RWPE2 (cell line): ENCODE measurements at regions not wholly inside any gene's neighbourhood (a gene's known extent, or its start where the extent isn't known, plus 50 kb on each side); places are given as distances from the start of the nearest gene placed in this dataset.

Source experiments
- ATAC-seq: fragments of 200-7000 bp; cut with Tn5 transposase; 3 replicates; pipeline ENCODE4 v1.9.1; 2021; ENCODE audit warnings: low read depth
- DNase-seq: peaks from one replicate; pipeline ENCODE4 v3.0.0-alpha.2; 2020; ENCODE audit warnings: low spot score
- H3K27ac ChIP-seq: fragments of 450-650 bp; 2 replicates; pipeline ENCODE4 v1.5.1; 2017; ENCODE audit warnings: mild to moderate bottlenecking; ENCODE audit not compliant: poor library complexity, severe bottlenecking
- H3K27me3 ChIP-seq: fragments of 250-450 bp; sonication (Bioruptor Pico); 2 replicates; pipeline ENCODE4 v1.5.1; 2021; ENCODE audit warnings: mild to moderate bottlenecking, moderate library complexity; ENCODE audit not compliant: insufficient read depth, poor library complexity, severe bottlenecking
- H3K36me3 ChIP-seq: fragments of 250-450 bp; sonication (Bioruptor Pico); 2 replicates; pipeline ENCODE4 v1.5.1; 2020; ENCODE audit warnings: low read depth, mild to moderate bottlenecking, moderate library complexity
- H3K4me1 ChIP-seq: fragments of 250-450 bp; sonication (Bioruptor Pico); 2 replicates; pipeline ENCODE4 v1.5.1; 2021; ENCODE audit warnings: mild to moderate bottlenecking, moderate library complexity; ENCODE audit not compliant: insufficient read depth, poor library complexity, severe bottlenecking
- H3K4me3 ChIP-seq: fragments of 250-450 bp; sonication (Bioruptor Pico); 2 replicates; pipeline ENCODE4 v1.5.1; 2021; ENCODE audit warnings: mild to moderate bottlenecking, moderate library complexity; ENCODE audit not compliant: severe bottlenecking
- H3K9me3 ChIP-seq: fragments of 250-450 bp; sonication (Bioruptor Pico); 2 replicates; pipeline ENCODE4 v1.5.1; 2021; ENCODE audit warnings: mild to moderate bottlenecking, moderate library complexity; ENCODE audit not compliant: severe bottlenecking
- TF ChIP-seq, protein P1 (sequence below): fragments of 450-650 bp; IDR thresholded peaks from one replicate; pipeline ENCODE4 v1.5.1; 2017; ENCODE audit warnings: mild to moderate bottlenecking, moderate library complexity; ENCODE audit not compliant: poor library complexity, severe bottlenecking

DNA sequence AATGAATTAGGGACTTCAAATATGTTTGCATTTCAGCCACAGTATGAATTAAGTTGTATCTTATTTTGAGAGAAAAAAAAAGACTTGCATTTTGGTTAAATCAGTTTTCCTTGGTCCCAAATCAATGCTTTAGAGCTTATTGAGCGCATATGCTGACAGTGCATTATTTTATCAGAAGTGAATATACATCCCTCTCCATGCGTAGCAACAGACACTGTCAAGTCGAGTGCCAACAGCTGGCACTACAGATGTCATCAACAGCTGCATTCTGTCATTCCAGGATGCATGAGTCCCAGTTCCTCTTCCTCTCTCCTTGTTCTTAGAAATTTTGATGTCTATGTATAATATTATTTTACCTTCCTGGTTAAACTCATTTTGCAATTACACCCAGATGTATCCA is 156.1 kb upstream of the FOXB1 start:
- no peaks in the 10 kb centered on the region for H3K9me3 ChIP-seq
- TF ChIP-seq, protein P1, sequence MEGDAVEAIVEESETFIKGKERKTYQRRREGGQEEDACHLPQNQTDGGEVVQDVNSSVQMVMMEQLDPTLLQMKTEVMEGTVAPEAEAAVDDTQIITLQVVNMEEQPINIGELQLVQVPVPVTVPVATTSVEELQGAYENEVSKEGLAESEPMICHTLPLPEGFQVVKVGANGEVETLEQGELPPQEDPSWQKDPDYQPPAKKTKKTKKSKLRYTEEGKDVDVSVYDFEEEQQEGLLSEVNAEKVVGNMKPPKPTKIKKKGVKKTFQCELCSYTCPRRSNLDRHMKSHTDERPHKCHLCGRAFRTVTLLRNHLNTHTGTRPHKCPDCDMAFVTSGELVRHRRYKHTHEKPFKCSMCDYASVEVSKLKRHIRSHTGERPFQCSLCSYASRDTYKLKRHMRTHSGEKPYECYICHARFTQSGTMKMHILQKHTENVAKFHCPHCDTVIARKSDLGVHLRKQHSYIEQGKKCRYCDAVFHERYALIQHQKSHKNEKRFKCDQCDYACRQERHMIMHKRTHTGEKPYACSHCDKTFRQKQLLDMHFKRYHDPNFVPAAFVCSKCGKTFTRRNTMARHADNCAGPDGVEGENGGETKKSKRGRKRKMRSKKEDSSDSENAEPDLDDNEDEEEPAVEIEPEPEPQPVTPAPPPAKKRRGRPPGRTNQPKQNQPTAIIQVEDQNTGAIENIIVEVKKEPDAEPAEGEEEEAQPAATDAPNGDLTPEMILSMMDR = no peak
- H3K4me1 ChIP-seq = no peaks in the 10 kb centered on the region
- no peaks in the 10 kb centered on the region for H3K36me3 ChIP-seq
- no peak overlapping the region for H3K27ac ChIP-seq
- H3K27me3 ChIP-seq = no peaks in the 10 kb centered on the region
- DNase-seq (no peak), ATAC-seq (no peak)
- H3K4me3 ChIP-seq = no peak overlapping the region

GRCh38 chr15:59845942-59846499 is 156.9 kb upstream of the BNIP2 start:
- DNase-seq (no peak), ATAC-seq (no peak)
- TF ChIP-seq, protein P1 = no peak
- Histone ChIP-seq H3K27ac (no peak overlapping the region), H3K36me3 (no peaks in the 10 kb centered on the region), H3K9me3 (no peaks in the 10 kb centered on the region), H3K4me3 (no peak overlapping the region), H3K4me1 (no peaks in the 10 kb centered on the region), H3K27me3 (no peaks in the 10 kb centered on the region)

DNA sequence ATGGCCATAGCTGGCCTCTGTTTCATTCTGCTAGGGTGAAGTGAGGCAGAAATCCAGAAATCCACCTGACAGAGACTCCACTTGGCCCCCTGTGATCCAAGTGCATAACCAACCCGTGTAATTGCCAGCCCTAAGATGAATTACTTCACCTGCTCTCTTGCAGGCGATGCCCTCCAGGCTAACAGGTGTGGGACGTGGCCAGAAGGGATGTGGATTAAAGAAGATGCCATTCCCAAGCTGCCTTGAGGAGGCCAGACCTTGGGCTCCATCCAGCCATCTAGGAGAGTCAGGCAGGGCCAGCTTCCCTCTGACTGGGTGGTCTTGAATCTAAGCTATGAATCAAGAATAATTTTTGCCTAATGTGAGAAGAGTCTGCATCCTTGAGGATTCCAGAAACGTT is 154.5 kb upstream of the BNIP2 start:
- H3K36me3 ChIP-seq = no peaks in the 10 kb centered on the region
- ATAC-seq = no peak
- H3K4me1 ChIP-seq = no peaks in the 10 kb centered on the region
- no peak for DNase-seq
- TF ChIP-seq, protein P1 = no peak
- no peaks in the 10 kb centered on the region for H3K9me3 ChIP-seq
- H3K4me3 ChIP-seq = no peak overlapping the region
- no peak overlapping the region for H3K27ac ChIP-seq
- H3K27me3 ChIP-seq = no peaks in the 10 kb centered on the region

GRCh38 chr15:59841036-59841435 is 151.9 kb upstream of the BNIP2 start:
- TF ChIP-seq, protein P1 = no peak
- H3K27me3 ChIP-seq = no peaks in the 10 kb centered on the region
- no peaks in the 10 kb centered on the region for H3K9me3 ChIP-seq
- H3K27ac ChIP-seq = no peak overlapping the region
- H3K4me1 ChIP-seq = no peaks in the 10 kb centered on the region
- H3K36me3 ChIP-seq = no peaks in the 10 kb centered on the region
- ATAC-seq (no peak), DNase-seq (no peak)
- H3K4me3 ChIP-seq = no peak overlapping the region

DNA sequence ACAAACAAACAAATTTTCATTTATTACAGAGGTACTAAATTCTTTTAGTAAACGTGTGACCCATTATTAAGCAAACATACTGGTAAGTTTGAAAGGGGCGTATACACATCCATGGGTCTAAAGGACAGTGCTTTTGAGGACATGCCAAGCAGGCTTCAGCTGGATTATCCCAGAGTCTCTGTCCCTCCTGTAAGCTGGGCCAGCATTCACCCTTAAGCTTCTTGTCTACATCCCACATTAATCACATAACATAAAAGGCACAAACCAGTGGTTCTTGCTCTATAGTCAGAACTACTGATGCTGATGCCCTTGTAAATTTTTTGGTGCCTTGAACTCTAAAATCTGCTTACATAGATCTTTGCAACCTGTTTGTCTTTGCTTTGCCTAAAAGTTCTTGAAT is 150.8 kb upstream of the BNIP2 start:
- H3K27me3 ChIP-seq = no peaks in the 10 kb centered on the region
- H3K36me3 ChIP-seq = no peaks in the 10 kb centered on the region
- TF ChIP-seq, protein P1 = no peak
- H3K9me3 ChIP-seq = no peaks in the 10 kb centered on the region
- DNase-seq (no peak), ATAC-seq (no peak)
- no peaks in the 10 kb centered on the region for H3K4me1 ChIP-seq
- no peak overlapping the region for H3K27ac ChIP-seq
- H3K4me3 ChIP-seq = no peak overlapping the region
